ENCODE measurements at regions not wholly inside any gene's neighbourhood (a gene's known extent, or its start where the extent isn't known, plus 50 kb on each side); places are given as distances from the start of the nearest gene placed in this dataset.

- DNase-seq (peak; percentile 76 to 79 (median 78)), ATAC-seq (peak; percentile 89 to 94 (median 92))
- Histone ChIP-seq H3K27me3 (no peaks in the 10 kb centered on the region), H3K4me3 (peak overlapping the region; percentile 6 to 19 (median 14)), H3K27ac (peak overlapping the region in 2 of 3 donors; percentile 11 to 50), H3K36me3 (no peaks in the 10 kb centered on the region), H3K9me3 (no peaks in the 10 kb centered on the region), H3K4me1 (peaks cover 0 to 6% (median 0%) of the 10 kb centered on the region in 4 donors)
- WGBS (ENCODE audit: insufficient coverage, low coverage, low lambda C conversion rate, missing lambda C conversion rate) = 3% methylated on average over 4 of the region's 4 CpGs
- peak; percentile 79 to 91 (median 88) for TF ChIP-seq CTCF (IDR thresholded peaks at IDR 0.05)
- no peak for TF ChIP-seq POLR2A (IDR thresholded peaks at IDR 0.05)
- intact Hi-C loops (cut with DNase I) = no loop called here
Observed at GRCh38 chr12:91382081-91382543, 199.5 kb upstream of the DCN start.

GRCh38 chr12:91381309-91381804 lies 198.7 kb upstream of the DCN start:
- H3K27ac ChIP-seq = peak overlapping the region in 2 of 3 donors; percentile 11 to 50
- peak overlapping the region; percentile 6 to 19 (median 14) for H3K4me3 ChIP-seq
- peaks cover 0 to 6% (median 0%) of the 10 kb centered on the region in 4 donors for H3K4me1 ChIP-seq
- no peaks in the 10 kb centered on the region for H3K36me3 ChIP-seq
- WGBS (ENCODE audit: insufficient coverage, low coverage, low lambda C conversion rate, missing lambda C conversion rate) = 16% methylated on average over 11 of the region's 11 CpGs
- no peaks in the 10 kb centered on the region for H3K9me3 ChIP-seq
- TF ChIP-seq POLR2A (IDR thresholded peaks at IDR 0.05) (no peak), CTCF (IDR thresholded peaks at IDR 0.05) (no peak)
- ATAC-seq = peak; percentile 54 to 71 (median 60)
- intact Hi-C loops (cut with DNase I) = no loop called here
- DNase-seq = no peak
- no peaks in the 10 kb centered on the region for H3K27me3 ChIP-seq

- no peak for DNase-seq
- no peak for TF ChIP-seq CTCF (IDR thresholded peaks at IDR 0.05)
- TF ChIP-seq POLR2A (IDR thresholded peaks at IDR 0.05) = no peak
Observed at GRCh38 chr12:91380631-91381030, 198.0 kb upstream of the DCN start.

GRCh38 chr12:91379051-91379775 lies 196.6 kb upstream of the DCN start:
- TF ChIP-seq CTCF (IDR thresholded peaks at IDR 0.05) (no peak), POLR2A (IDR thresholded peaks at IDR 0.05) (no peak)
- Histone ChIP-seq H3K4me3 (no peak overlapping the region), H3K36me3 (no peaks in the 10 kb centered on the region), H3K4me1 (peaks cover 0 to 3% (median 0%) of the 10 kb centered on the region in 4 donors), H3K27me3 (no peaks in the 10 kb centered on the region), H3K27ac (no peak overlapping the region), H3K9me3 (no peaks in the 10 kb centered on the region)
- intact Hi-C loops (cut with DNase I) = no loop called here
- 64% methylated on average over 2 of the region's 2 CpGs for WGBS (ENCODE audit: insufficient coverage, low coverage, low lambda C conversion rate, missing lambda C conversion rate)
- ATAC-seq (no peak), DNase-seq (no peak)

More at GRCh38 chr12:91380631-91381030, 198.0 kb upstream of the DCN start:
- Histone ChIP-seq H3K27me3 (no peaks in the 10 kb centered on the region), H3K9me3 (no peaks in the 10 kb centered on the region), H3K4me3 (no peak overlapping the region), H3K4me1 (peaks cover 0 to 6% (median 0%) of the 10 kb centered on the region in 4 donors), H3K36me3 (no peaks in the 10 kb centered on the region), H3K27ac (no peak overlapping the region)
- intact Hi-C loops (cut with DNase I) = no loop called here
- 51% methylated on average over 5 of the region's 5 CpGs for WGBS (ENCODE audit: insufficient coverage, low coverage, low lambda C conversion rate, missing lambda C conversion rate)
- no peak for ATAC-seq

Data from right lobe of liver (tissue), 6 donors.